ENCODE measurements at regions not wholly inside any gene's neighbourhood (a gene's known extent, or its start where the extent isn't known, plus 50 kb on each side); places are given as distances from the start of the nearest gene placed in this dataset.

GRCh38 chr20:40442181-40442963, 246.7 kb downstream of the MAFB start:
- no peak for DNase-seq

- no peak for DNase-seq
These were observed 247.3 kb downstream of the MAFB start for GRCh38 chr20:40441771-40442170.

DNA sequence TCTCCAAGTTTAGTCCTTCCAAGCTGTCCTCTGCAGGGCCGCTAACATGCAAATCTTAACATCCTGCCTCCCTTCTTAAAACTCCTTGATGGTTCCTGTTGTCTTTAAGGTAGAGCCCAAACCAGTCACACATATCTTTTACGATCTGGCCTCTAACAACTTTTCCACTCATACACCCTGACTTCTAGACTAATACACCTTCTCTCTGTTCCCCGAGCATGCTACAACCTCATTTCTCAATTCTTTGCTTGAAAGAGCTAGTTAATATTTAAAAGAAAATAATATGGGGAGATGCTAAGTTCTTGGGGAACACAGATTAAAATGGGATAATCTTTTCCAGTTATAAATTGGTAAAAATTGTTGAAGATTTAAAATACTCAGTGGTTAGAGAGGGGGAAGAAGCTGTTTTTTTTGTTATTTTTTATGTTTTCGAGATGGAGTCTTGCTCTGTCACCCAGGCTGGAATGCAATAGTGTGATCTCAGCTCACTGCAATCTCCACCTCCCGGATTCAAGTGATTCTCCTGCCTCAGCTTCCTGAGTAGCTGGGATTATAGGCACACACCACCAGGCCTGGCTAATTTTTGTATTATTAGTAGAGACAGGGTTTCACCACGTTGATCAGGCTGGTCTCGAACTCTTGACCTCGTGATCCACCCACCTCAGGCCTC, 250.7 kb downstream of the MAFB start:
- no peak for DNase-seq

DNA sequence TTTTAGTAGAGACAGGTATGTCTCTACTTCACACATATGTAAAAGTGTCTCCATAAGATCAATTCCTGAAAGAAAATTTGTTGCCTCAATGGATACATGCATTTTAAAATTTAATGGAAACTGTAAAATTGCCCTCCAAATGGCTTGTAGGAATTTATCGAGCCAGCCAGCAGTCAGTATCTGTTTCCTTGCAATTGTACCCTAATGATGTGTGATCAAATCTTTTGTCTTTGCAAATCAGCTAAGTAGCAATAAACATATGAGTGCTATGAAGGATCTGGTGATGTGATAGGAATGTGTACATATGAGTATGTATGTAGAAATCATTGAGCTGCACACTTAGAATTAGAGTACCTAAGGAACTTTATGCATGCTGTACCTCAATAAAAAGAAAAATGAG, 253.0 kb downstream of the MAFB start:
- DNase-seq: no peak

GRCh38 chr20:40435146-40435895, 253.7 kb downstream of the MAFB start:
- DNase-seq: no peak

GRCh38 chr20:40434122-40434521, 254.9 kb downstream of the MAFB start:
- no peak for DNase-seq

- DNase-seq: no peak
These were observed 255.6 kb downstream of the MAFB start for GRCh38 chr20:40433341-40433861.

DNA sequence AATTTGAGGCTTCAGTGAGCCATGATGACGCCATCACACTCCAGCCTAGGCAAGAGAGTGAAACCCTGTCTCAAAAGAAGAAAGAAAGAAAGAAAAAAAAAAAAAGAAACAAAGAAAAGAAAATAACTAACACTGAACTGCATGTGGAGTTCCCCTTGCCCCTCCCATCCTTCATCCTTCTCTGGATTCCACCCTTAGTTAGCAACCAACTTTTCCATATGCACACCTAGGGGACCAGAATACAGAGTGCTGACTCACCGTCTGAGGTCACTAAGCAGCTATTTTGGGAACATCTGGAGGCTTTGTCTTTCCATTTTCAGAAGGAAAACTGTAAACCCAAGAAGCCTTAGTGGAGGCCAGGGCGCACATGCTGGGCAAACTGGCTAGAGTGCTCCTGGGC, 257.4 kb downstream of the MAFB start:
- DNase-seq: no peak

GRCh38 chr20:40431112-40431511, 257.9 kb downstream of the MAFB start:
- no peak for DNase-seq

GRCh38 chr20:40427026-40427425, 262.0 kb downstream of the MAFB start:
- DNase-seq: no peak

DNA sequence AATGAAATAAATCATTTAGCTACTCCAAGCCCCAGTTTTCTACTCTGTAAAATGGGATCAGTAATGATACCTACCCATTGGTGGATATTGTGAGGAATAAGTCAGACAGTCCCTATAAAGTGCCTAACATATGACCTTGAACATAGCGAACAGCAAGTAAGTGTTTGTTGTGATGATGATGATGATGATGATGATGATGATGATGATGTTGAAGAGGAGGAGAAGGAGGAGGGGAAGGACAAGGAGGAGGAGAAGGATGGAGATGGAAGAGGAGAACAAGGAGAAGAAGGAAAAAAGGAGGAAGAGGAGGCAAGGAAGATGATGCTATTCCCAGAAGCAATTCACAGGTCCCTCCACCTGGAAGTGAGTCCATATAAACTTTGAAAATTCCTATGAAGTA, 264.3 kb downstream of the MAFB start:
- no peak for DNase-seq

DNA sequence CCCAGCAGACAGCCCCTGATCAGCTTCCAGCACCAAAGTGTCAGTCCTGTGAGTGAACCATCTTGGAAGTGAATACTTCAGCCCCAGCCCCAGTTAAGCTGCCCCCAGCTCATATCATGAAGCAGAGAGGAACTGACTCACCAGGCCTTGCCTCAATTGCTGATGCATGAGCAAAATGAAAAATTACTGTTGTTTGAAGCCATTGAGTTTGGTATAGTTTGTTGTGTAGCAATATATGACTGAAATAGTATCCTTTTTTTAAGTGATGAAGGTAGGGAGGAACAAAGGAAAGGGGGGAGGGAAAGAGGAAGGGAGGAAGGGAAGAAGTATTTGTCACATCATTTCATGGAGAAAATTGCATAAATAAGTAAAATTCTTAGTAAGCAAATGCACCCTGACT, 266.4 kb downstream of the MAFB start:
- DNase-seq: no peak

DNA sequence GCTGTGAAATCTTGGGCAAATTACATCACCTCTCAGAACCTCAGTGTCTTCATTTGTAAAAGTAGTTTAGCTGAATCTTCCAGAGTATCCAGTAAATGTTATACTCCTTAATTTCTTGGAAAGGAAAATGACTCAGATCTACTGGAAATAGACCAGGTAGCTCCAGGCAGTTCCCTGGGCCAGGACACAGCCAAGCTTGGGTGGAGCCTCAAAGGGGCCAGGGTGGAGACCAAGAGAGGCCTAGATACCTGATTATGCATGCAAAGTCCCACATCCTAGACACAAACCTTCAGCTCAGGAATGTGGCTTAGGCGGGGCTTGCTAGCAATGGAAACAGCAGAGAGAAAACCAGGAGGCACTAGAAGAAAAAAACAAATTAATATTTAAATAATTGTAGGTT, 272.8 kb downstream of the MAFB start:
- DNase-seq: no peak

GRCh38 chr20:40414843-40415615, 274.0 kb downstream of the MAFB start:
- no peak for DNase-seq

DNA sequence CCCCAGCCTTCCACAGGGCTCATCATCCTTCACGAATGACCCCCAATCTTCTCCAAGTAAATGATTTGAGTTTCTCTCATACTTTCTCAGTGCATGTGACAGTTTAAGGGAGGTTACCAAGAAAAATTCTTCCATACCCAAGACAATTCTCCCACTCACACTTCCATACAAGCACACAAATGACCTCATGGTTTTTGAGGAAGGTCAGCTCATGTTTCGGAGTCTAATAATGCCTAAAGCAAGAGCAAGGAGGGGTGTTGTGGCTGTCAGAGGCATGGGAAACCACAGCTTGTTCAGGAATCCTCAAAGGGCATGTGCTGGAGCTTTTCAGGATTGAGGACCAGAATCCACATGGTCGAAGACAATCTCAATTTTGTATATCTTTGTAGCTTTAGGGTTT, 279.0 kb downstream of the MAFB start:
- DNase-seq: no peak

DNA sequence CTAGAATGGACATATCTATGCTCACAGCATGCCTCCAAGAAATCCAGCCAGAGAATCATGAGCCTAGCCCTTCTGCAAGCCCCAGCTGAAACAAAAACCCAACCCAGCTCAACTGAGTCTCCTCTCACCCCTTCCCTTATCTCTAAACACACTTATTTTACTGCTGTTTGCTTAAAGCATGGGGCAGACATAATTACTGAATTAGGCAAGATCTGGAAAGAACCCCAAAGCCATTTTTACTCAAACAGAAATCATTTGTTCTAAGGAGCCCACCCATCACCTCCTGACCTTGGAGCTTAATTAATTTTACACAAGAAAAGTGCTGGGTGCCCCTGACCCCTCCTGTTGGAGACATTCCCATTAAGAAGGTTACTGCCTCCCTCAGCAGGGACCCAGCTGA, 291.6 kb downstream of the MAFB start:
- peak; percentile 47 for DNase-seq

DNA sequence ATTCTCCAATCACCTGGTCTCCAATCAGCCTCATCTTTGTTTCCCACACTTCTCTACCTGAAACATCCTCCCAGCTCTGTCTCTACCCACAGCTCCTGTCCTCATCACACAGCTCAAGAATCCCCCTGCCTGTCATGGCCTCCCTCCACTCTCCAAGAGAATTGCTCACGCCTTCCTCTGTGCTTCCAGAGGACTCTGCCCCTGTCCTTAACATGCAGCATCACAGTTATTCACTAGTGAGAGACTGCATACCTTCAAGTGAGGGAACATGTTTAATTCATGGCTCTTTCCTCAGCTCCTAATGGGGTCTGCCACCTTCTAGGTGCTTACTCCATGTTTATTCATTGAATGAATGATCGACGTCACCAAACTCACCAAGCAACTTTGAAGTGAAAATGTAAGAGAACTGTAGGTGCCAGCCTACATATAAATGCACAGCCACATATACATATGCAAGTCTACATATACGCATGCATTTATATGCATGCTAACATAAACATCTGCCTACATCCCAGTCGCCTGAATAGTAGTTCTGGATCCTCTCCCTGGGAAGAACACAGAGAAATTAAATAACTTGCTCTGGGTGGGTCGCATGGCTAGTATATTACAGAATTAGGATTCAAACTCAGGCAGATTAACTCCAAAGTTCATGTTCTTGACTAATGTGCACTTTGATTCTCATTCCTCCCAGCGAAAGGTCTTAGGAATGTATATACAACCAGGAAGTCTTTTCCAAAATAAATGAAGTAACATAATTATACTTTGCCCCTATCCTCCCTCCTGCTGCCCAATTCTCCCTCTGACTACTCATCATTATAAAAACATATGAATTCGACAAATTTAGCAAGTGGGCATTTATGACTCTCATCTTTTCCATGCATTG, 295.6 kb downstream of the MAFB start:
- no peak for DNase-seq

DNA sequence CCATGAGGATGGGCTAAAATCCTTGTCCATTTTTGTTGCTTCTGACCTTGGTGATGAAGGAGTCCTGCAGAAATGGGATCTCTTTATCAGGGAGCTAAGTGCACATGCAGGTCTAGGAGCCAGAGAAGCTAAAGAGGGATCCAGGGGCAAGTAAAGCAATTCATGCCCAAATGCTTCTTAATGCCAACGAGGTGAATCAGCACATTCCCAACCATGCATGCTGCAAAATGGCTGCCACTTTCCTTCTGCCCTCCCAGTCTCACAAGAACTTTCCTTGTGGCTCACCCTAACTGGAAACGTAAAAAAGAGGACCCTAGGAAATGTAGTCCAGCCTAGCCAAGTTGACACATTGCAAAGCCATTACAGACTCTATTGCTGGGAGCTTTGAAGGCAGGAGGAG, 298.4 kb downstream of the MAFB start:
- no peak for DNase-seq

DNA sequence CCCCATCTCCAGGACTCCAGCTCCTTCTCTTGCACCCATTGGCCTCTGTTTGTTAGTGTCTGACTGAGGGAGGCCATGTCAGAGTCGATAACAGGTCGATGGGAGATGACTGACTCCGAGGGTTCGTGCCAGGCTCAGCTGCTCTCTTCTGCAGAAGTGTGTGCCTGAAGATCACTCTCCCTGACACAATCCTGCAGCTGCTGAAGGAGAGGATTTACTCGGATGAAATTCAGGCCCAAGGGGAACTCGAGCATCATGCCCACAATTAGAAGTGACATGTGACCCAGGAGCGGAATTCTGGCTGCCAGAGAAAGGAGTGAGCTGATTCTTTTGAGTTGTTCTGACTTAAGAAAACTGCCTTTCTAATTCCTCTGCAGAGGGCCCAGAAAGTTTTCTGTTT, 318.2 kb downstream of the MAFB start:
- no peak for DNase-seq

- no peak for DNase-seq
These were observed 320.2 kb downstream of the MAFB start for GRCh38 chr20:40368876-40369275.

- DNase-seq: no peak
These were observed 327.1 kb downstream of the MAFB start for GRCh38 chr20:40361916-40362315.
